ENCODE measurements at regions not wholly inside any gene's neighbourhood (a gene's known extent, or its start where the extent isn't known, plus 50 kb on each side); places are given as distances from the start of the nearest gene placed in this dataset.

DNA sequence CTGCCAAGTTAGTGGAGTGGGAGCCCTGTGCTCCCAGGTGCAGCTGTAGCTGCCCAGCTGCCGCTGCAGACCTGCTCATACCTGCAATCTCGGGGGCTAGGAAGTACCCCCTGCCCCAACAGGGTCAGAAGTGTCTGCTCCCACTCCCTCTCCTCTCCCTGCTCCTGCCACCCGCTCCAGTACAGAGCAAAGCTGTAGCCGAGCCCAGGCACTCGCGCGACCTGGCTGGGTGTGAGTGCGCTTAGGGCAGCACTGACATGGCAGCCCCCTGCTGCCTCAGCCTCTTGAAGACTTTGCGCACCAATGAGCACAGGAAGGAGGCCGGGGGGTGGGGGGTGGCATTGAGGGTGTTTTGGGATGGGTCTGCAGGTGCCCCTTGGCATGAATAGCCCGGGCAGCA, 1951.4 kb downstream of the SUCLG1 start:
- TF ChIP-seq, protein P1, sequence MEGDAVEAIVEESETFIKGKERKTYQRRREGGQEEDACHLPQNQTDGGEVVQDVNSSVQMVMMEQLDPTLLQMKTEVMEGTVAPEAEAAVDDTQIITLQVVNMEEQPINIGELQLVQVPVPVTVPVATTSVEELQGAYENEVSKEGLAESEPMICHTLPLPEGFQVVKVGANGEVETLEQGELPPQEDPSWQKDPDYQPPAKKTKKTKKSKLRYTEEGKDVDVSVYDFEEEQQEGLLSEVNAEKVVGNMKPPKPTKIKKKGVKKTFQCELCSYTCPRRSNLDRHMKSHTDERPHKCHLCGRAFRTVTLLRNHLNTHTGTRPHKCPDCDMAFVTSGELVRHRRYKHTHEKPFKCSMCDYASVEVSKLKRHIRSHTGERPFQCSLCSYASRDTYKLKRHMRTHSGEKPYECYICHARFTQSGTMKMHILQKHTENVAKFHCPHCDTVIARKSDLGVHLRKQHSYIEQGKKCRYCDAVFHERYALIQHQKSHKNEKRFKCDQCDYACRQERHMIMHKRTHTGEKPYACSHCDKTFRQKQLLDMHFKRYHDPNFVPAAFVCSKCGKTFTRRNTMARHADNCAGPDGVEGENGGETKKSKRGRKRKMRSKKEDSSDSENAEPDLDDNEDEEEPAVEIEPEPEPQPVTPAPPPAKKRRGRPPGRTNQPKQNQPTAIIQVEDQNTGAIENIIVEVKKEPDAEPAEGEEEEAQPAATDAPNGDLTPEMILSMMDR (conservative IDR thresholded peaks at IDR 0.05; ENCODE audit: low read depth, low read length): no peak
- no peak for TF ChIP-seq EZH2 (IDR thresholded peaks at IDR 0.05; ENCODE audit: low read length, unreplicated experiment)
- no peak for TF ChIP-seq EZH2phosphoT487 (IDR thresholded peaks at IDR 0.05; ENCODE audit: borderline replicate concordance, low read length)
